Hematopoietic multipotent progenitor cell (in vitro differentiated cells): ENCODE measurements at regions not wholly inside any gene's neighbourhood (a gene's known extent, or its start where the extent isn't known, plus 50 kb on each side); places are given as distances from the start of the nearest gene placed in this dataset.
A peak's percentile ranks its signal among the peaks of the same experiment; 100 is the strongest.

Source experiments
- DNase-seq, 3 donors: peaks; one replicate each; pipeline ENCODE4 v3.0.0-alpha.2; 2011 to 2015; ENCODE audit warnings: low read depth in 2 of 3, low spot score in 2 of 3

GRCh38 chr11:127632546-127632945, 632.0 kb upstream of the KIRREL3 start:
- no peak for DNase-seq

GRCh38 chr11:127631974-127632373, 631.4 kb upstream of the KIRREL3 start:
- no peak for DNase-seq

- DNase-seq: no peak
Observed at GRCh38 chr11:127629200-127629599, 628.6 kb upstream of the KIRREL3 start.

DNA sequence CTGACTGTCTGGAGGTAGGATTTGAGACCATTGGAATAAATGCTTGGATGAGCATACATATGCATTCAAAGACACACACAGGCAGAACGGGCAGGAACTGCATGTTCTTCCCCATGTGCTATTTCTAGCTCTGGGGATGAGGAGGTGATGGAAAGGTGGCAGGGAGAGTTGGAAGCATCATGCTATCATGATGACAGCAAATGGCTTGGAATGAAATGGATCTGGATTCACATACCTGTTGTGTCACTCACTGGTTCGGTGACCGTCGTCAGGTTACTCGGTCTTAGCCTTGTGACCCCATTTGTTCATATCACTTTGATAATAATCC, 627.9 kb upstream of the KIRREL3 start:
- no peak for DNase-seq

DNA sequence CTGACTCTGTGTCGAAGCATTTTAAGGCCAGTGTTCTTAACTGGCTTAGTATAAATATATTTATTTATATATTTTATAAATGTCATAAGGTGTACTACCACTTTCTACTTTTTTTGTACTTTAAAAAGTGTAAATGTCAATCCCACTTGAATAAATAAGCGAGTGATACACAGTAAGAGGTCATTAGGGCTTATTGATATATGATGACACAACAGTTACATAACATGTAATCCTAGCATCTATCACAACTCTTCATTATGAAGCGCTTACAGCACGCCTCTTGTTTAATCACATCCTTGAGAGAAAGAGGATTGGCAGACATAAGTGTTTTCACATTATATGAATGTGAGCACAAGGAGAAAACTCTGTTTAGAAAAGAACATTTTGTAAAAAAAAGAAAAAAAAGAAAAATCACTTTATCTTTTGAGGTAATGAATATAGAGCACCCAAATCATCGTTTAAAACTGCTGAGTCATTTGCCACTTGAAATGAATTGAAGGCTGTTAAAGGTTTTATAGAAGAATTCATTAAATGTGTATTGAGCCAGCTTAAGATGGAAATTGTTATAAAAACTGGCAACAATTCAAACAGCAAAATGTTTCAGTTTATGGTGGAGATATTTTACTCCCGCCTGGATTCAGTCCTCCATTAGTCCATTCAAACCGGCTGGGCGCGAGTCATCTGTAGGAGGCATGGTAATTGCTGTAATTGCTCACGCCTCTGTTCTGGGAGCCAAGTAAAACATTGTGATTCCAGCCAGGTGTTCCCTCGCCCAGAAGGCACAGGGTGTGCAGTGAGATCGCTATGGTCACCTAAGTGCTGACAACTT, 627.3 kb upstream of the KIRREL3 start:
- DNase-seq: peak in 1 of 3 donors; percentile 21

DNA sequence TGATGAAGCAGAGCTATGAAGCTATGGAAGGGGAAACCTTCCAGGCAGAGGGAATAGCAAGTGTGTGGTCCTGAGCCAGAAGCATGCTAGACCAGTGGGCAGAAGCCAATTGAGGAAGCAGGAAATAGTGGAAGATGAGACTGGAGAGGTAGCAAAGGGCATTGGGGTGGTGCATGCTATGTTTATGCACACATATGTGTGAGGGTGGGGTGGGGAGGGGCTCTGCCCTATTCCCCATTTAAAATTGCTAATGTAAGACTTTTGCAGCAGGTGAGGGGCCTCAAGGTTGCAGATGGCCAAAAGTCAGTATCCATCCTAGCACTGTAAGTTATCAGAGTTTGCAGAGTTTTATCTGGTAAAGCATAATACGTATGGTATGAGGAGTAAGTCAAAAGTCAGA, 626.6 kb upstream of the KIRREL3 start:
- DNase-seq: no peak

DNA sequence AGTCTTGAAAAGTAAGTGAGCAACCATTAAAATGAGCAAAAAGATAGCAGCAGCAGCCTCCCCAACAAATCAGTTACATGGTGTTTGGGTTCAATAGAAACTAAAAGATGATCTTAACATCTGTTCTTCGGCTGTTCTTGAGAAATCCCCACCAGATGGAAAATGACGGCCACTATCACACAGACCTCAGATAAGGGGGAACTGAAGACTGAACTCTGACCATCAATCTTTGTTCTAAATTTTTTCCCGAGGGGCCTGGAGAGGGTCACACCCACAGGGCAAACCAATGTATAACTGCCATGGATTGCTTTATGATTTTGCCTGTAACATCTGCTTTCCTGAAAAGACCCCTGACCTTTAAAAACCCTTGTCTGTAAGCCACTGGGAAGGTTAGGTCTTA, 624.8 kb upstream of the KIRREL3 start:
- DNase-seq: no peak

GRCh38 chr11:127624306-127624856, 623.8 kb upstream of the KIRREL3 start:
- no peak for DNase-seq

DNA sequence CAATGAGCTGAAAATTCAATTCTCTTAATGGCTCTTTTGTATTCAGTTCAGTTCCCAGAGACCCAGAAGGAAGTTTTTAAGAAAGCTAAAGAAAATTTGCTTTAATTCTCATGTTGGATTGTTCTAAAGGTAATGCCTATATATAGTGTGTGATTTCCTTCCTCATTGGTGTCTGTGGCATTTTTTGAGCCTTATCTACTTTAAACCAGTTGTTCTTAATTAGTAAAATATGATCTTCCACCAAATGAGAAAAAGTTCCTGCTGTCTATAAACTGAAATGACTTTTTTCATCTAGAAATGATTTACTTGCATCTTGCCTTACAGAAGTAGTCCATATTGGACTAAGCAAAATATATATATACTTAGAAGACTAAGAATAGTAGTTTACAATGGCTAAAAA, 622.1 kb upstream of the KIRREL3 start:
- peak in 1 of 3 donors; percentile 56 for DNase-seq

DNA sequence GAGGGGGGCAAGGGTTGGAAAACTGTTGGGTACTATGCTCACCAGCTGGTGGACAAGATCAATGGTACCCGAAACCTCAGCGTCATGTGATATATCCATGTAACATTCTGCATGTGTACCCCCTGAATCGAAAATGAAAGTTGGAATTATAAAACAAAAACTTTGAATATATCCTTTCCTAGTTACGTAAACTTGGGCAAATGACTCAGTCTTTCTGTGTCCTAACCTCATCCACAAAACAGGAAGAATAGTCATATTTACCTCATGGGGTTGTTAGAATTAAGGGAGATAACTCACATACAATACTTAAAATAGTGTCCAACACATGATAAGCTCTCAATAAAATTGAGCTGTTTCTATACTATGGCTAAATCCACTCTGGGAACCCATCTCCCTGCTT, 620.1 kb upstream of the KIRREL3 start:
- DNase-seq: peak in 1 of 3 donors; percentile 18

GRCh38 chr11:127619946-127620345, 619.4 kb upstream of the KIRREL3 start:
- no peak for DNase-seq

- DNase-seq: no peak
Observed at GRCh38 chr11:127618721-127619120, 618.2 kb upstream of the KIRREL3 start.

DNA sequence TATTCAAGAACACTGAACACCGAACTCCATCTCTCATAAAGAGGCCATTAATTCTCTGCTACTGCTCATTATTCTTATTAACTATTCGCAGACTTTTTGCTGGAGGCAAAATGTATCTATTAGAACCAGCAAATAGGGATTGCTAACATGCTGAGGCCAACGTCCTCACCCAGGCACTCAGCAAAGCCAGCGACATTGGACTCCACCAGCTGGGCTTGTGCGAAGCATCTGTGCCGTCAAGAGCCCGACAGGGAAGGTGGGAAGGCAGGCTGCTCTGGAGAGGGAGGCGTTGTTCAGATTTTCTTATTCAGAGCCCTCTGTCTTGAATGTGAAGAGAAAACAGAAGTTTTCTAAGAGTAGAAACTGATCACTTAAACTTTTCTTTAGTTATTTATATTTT, 615.6 kb upstream of the KIRREL3 start:
- DNase-seq: no peak

GRCh38 chr11:127612607-127613006, 612.0 kb upstream of the KIRREL3 start:
- no peak for DNase-seq

GRCh38 chr11:127609025-127609773, 608.6 kb upstream of the KIRREL3 start:
- no peak for DNase-seq

GRCh38 chr11:127607487-127608085, 607.0 kb upstream of the KIRREL3 start:
- DNase-seq: no peak

GRCh38 chr11:127601578-127601977, 601.0 kb upstream of the KIRREL3 start:
- DNase-seq: no peak

DNA sequence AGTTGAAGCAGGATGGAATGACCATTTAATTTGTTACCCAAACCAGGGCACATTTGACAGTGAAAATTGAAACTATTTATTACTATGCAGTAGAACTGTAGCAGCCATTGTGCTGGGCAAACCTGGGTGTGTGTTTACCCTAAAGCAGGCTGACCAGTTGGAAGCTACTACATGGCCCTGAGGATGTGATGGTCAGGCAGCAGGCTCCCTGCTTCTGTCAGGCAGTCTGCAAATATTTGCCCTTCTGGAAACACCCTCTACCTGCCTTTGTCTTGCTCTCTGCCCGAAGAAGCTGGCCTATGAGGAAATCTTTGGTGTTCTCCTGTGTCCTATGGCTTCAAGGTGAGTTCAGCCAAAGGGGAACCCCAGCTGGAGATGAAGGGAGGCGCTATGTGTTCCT, 600.1 kb upstream of the KIRREL3 start:
- DNase-seq: no peak

GRCh38 chr11:127598476-127598875, 597.9 kb upstream of the KIRREL3 start:
- DNase-seq: no peak

DNA sequence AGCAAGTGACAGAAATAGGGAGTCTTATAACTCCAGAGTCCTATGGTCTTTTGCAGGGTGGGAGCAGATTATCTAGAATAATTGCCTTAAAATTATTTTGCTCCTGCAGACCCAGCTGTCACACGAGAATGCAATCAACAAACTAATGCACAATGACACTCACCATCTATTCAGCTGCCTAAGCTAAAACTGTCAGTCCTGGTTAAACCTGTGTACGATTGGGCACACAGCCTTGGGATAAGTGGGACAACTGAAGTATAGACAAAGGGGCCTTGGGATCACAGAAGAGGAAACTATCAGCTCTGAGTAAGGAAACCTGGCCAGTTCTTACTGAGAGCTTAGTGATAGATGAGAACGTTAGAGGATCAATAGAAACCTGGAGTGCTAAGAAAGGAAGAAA, 595.9 kb upstream of the KIRREL3 start:
- no peak for DNase-seq

DNA sequence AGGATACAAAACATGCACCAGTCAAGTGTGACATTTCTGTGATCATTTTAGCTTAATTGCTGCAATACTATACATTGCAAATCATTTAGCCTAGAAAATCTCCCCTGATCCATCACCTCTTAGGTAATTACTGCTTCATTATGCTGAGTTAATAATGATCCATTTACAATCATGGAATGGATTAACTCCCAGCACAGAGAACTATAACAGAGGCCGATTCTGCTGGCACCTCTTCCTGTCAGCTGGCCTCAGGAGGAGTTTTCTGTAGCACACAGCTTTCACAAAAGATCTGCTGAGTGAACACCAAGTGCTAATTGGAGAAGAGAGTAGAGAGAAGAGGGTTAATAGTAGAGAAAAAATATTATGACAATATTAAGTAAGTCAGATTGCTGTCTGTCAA, 591.8 kb upstream of the KIRREL3 start:
- no peak for DNase-seq

DNA sequence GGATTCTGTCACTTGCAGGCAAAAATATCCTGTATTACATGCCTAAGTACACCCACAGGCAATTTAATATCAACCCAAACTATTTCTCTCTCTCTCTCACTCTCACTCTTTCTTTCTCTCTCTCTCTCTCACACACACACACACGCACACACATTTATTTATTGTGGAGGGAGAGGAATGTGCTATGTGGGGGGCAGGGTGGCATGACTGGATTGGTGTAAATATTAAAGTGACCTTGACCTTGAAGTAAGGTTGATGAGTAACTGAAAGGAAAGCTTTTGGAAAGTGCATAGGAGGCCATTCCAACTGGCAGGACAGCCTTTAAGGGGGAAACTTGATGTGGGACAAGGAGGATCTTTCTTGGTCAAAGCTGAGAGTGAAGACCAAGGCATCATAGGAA, 589.7 kb upstream of the KIRREL3 start:
- no peak for DNase-seq
